ENCODE measurements at regions not wholly inside any gene's neighbourhood (a gene's known extent, or its start where the extent isn't known, plus 50 kb on each side); places are given as distances from the start of the nearest gene placed in this dataset.

DNA sequence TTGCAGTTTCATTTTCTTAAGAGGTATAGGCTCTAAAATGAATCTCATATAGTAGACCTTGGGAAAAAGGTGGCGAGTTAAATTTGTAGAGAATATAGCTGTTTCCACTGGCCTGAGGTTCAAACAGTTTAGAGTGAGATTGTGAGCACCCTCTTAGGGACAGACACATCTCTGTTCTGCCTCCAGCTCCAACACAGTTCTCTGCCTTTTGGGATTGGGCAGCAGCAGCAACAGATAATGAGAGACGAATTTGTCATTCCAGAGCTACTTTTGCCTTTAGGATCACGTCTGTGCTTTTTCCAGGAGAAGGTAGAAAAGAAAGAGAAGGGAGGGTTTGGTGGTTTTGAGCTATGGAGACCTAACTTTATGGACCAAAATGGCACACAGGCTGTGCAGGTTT lies 289.4 kb downstream of the PRL start:
- no peak for TF ChIP-seq ZFP3 (CRISPR knock-in tag; IDR thresholded peaks at IDR 0.05)
- no peak for TF ChIP-seq ZFP30 (CRISPR knock-in tag; IDR thresholded peaks at IDR 0.05)
- TF ChIP-seq ISL1 (CRISPR knock-in tag; IDR thresholded peaks at IDR 0.05), result no peak
- TF ChIP-seq, protein P1, sequence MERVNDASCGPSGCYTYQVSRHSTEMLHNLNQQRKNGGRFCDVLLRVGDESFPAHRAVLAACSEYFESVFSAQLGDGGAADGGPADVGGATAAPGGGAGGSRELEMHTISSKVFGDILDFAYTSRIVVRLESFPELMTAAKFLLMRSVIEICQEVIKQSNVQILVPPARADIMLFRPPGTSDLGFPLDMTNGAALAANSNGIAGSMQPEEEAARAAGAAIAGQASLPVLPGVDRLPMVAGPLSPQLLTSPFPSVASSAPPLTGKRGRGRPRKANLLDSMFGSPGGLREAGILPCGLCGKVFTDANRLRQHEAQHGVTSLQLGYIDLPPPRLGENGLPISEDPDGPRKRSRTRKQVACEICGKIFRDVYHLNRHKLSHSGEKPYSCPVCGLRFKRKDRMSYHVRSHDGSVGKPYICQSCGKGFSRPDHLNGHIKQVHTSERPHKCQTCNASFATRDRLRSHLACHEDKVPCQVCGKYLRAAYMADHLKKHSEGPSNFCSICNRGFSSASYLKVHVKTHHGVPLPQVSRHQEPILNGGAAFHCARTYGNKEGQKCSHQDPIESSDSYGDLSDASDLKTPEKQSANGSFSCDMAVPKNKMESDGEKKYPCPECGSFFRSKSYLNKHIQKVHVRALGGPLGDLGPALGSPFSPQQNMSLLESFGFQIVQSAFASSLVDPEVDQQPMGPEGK (CRISPR knock-in tag; IDR thresholded peaks at IDR 0.05; ENCODE audit: borderline replicate concordance), result no peak
- TF ChIP-seq RARB (CRISPR knock-in tag; IDR thresholded peaks at IDR 0.05), result no peak
- no peak for TF ChIP-seq OSR1 (CRISPR knock-in tag; IDR thresholded peaks at IDR 0.05)
- TF ChIP-seq ZC3H10 (CRISPR knock-in tag; IDR thresholded peaks at IDR 0.05), result no peak
- TF ChIP-seq, protein P2, sequence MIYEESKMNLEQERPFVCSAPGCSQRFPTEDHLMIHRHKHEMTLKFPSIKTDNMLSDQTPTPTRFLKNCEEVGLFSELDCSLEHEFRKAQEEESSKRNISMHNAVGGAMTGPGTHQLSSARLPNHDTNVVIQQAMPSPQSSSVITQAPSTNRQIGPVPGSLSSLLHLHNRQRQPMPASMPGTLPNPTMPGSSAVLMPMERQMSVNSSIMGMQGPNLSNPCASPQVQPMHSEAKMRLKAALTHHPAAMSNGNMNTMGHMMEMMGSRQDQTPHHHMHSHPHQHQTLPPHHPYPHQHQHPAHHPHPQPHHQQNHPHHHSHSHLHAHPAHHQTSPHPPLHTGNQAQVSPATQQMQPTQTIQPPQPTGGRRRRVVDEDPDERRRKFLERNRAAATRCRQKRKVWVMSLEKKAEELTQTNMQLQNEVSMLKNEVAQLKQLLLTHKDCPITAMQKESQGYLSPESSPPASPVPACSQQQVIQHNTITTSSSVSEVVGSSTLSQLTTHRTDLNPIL (CRISPR knock-in tag; IDR thresholded peaks at IDR 0.05; ENCODE audit: low read depth), result no peak
- no peak for TF ChIP-seq ARNTL (CRISPR knock-in tag; IDR thresholded peaks at IDR 0.05; ENCODE audit: borderline replicate concordance, low read depth)
- TF ChIP-seq ZNF70 (CRISPR knock-in tag; IDR thresholded peaks at IDR 0.05), result no peak
- TF ChIP-seq, protein P3, sequence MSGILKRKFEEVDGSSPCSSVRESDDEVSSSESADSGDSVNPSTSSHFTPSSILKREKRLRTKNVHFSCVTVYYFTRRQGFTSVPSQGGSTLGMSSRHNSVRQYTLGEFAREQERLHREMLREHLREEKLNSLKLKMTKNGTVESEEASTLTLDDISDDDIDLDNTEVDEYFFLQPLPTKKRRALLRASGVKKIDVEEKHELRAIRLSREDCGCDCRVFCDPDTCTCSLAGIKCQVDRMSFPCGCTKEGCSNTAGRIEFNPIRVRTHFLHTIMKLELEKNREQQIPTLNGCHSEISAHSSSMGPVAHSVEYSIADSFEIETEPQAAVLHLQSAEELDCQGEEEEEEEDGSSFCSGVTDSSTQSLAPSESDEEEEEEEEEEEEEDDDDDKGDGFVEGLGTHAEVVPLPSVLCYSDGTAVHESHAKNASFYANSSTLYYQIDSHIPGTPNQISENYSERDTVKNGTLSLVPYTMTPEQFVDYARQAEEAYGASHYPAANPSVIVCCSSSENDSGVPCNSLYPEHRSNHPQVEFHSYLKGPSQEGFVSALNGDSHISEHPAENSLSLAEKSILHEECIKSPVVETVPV (CRISPR knock-in tag; IDR thresholded peaks at IDR 0.05), result no peak
- TF ChIP-seq, protein P4, sequence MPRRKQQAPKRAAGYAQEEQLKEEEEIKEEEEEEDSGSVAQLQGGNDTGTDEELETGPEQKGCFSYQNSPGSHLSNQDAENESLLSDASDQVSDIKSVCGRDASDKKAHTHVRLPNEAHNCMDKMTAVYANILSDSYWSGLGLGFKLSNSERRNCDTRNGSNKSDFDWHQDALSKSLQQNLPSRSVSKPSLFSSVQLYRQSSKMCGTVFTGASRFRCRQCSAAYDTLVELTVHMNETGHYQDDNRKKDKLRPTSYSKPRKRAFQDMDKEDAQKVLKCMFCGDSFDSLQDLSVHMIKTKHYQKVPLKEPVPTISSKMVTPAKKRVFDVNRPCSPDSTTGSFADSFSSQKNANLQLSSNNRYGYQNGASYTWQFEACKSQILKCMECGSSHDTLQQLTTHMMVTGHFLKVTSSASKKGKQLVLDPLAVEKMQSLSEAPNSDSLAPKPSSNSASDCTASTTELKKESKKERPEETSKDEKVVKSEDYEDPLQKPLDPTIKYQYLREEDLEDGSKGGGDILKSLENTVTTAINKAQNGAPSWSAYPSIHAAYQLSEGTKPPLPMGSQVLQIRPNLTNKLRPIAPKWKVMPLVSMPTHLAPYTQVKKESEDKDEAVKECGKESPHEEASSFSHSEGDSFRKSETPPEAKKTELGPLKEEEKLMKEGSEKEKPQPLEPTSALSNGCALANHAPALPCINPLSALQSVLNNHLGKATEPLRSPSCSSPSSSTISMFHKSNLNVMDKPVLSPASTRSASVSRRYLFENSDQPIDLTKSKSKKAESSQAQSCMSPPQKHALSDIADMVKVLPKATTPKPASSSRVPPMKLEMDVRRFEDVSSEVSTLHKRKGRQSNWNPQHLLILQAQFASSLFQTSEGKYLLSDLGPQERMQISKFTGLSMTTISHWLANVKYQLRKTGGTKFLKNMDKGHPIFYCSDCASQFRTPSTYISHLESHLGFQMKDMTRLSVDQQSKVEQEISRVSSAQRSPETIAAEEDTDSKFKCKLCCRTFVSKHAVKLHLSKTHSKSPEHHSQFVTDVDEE (CRISPR knock-in tag; IDR thresholded peaks at IDR 0.05), result no peak
